ENCODE measurements at regions not wholly inside any gene's neighbourhood (a gene's known extent, or its start where the extent isn't known, plus 50 kb on each side); places are given as distances from the start of the nearest gene placed in this dataset.
A peak's percentile ranks its signal among the peaks of the same experiment; 100 is the strongest.

DNA sequence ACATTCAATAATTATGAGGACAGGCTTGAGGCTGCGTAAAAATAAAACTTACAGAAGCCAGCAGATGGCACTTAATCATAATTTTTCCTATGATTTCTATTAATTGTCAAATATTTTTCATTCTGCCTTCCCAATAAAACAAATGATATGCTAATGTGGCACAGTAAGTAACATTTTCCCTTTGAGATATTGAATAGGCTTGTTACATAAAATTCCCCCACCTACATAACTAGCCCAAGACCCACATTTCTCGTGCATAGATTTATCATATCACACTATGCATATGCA, 55.4 kb upstream of the PTGFRN start:
- intact Hi-C loops (cut with DNase I; ENCODE audit: low total_unique reads), result loop anchor here (10.0 kb wide), 1 partner anchor 200 kb away; no protein-coding TSS in a partner anchor
- TF ChIP-seq POLR2A (IDR thresholded peaks at IDR 0.05) (no peak), CTCF (IDR thresholded peaks at IDR 0.05) (no peak), POLR2AphosphoS5 (IDR thresholded peaks at IDR 0.05) (no peak), EP300 (IDR thresholded peaks at IDR 0.05; ENCODE audit: low read depth) (no peak)
- 60 to 87% methylated on average over 2 of the region's 2 CpGs for WGBS, 2 donors (ENCODE audit: low coverage in 1 of 2)

GRCh38 chr1:116854716-116855115, 55.0 kb upstream of the PTGFRN start:
- no peak for DNase-seq
- WGBS, 2 donors (ENCODE audit: low coverage in 1 of 2), result 64 to 71% methylated on average over 3 of the region's 3 CpGs
- intact Hi-C loops (cut with DNase I; ENCODE audit: low total_unique reads) (loop anchor here (10.0 kb wide), 1 partner anchor 200 kb away; no protein-coding TSS in a partner anchor), in situ Hi-C loops (cut with MboI; ENCODE audit: low pct_ligation_motif_present in 1 of 4, low pct_unique_long_range_greater_than_20kb in 1 of 4, low sequenced_read_pairs in 3 of 4) (no loop called here)
- TF ChIP-seq POLR2A (IDR thresholded peaks at IDR 0.05) (no peak), CTCF (IDR thresholded peaks at IDR 0.05) (no peak)
- Histone ChIP-seq H3K4me3 (no peak overlapping the region), H3K4me1 (peaks cover 13 to 35% (median 23%) of the 10 kb centered on the region in 4 donors), H3K9me3 (no peaks in the 10 kb centered on the region), H3K36me3 (no peaks in the 10 kb centered on the region), H3K27me3 (no peaks in the 10 kb centered on the region), H3K27ac (peak overlapping the region; percentile 37 to 75 (median 61))

More for the DNA sequence above, 55.4 kb upstream of the PTGFRN start:
- in situ Hi-C loops (cut with MboI; ENCODE audit: low pct_ligation_motif_present in 1 of 4, low pct_unique_long_range_greater_than_20kb in 1 of 4, low sequenced_read_pairs in 3 of 4), result no loop called here
- Histone ChIP-seq H3K9me3 (no peaks in the 10 kb centered on the region), H3K4me3 (no peak overlapping the region), H3K4me1 (peaks cover 13 to 35% (median 23%) of the 10 kb centered on the region in 4 donors), H3K27me3 (no peaks in the 10 kb centered on the region), H3K36me3 (no peaks in the 10 kb centered on the region), H3K27ac (peak overlapping the region; percentile 37 to 75 (median 61))
- no peak for DNase-seq

DNA sequence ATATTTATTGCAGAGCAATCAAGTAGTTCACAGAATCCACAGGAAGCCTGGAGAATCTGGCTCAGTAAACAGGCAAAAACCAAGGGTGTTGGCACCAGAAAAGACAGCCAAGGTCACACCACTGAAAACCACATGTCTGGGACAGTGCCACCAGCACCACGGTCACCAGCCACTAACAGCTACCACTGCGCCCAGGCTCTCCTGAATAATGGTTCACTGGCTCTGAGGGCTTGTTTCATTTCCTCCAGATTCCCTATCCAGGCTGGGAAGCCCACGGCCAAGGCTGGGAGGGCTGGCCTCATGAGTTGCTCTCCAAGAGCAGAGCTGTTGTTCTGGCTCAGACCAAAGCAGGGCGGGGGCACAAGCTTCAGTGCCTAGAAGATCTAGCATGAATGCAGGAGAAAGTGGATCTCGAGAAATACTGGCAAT, 54.5 kb upstream of the PTGFRN start:
- peaks cover 13 to 35% (median 23%) of the 10 kb centered on the region in 4 donors for H3K4me1 ChIP-seq
- H3K4me3 ChIP-seq, result no peak overlapping the region
- H3K27ac ChIP-seq, result peak overlapping the region; percentile 37 to 75 (median 61)
- intact Hi-C loops (cut with DNase I; ENCODE audit: low total_unique reads), result loop anchor here (10.0 kb wide), 1 partner anchor 200 kb away; no protein-coding TSS in a partner anchor
- in situ Hi-C loops (cut with MboI; ENCODE audit: low pct_ligation_motif_present in 1 of 4, low pct_unique_long_range_greater_than_20kb in 1 of 4, low sequenced_read_pairs in 3 of 4), result no loop called here
- no peaks in the 10 kb centered on the region for H3K36me3 ChIP-seq
- H3K9me3 ChIP-seq, result no peaks in the 10 kb centered on the region
- peak; percentile 20 for DNase-seq
- 30% methylated on average over 2 to 5 of the region's 5 CpGs for WGBS, 2 donors (ENCODE audit: low coverage in 1 of 2)
- TF ChIP-seq POLR2AphosphoS5 (IDR thresholded peaks at IDR 0.05) (no peak), POLR2A (IDR thresholded peaks at IDR 0.05) (no peak), CTCF (IDR thresholded peaks at IDR 0.05) (no peak), EP300 (IDR thresholded peaks at IDR 0.05; ENCODE audit: low read depth) (no peak)
- H3K27me3 ChIP-seq, result no peaks in the 10 kb centered on the region

- Histone ChIP-seq H3K36me3 (no peaks in the 10 kb centered on the region), H3K9me3 (no peaks in the 10 kb centered on the region), H3K27me3 (no peaks in the 10 kb centered on the region), H3K4me1 (peaks cover 13 to 35% (median 23%) of the 10 kb centered on the region in 4 donors), H3K4me3 (no peak overlapping the region), H3K27ac (peak overlapping the region; percentile 37 to 75 (median 61))
- no peak for DNase-seq
- in situ Hi-C loops (cut with MboI; ENCODE audit: low pct_ligation_motif_present in 1 of 4, low pct_unique_long_range_greater_than_20kb in 1 of 4, low sequenced_read_pairs in 3 of 4) (no loop called here), intact Hi-C loops (cut with DNase I; ENCODE audit: low total_unique reads) (loop anchor here (10.0 kb wide), 1 partner anchor 199 kb away; no protein-coding TSS in a partner anchor)
- TF ChIP-seq CTCF (IDR thresholded peaks at IDR 0.05), result no peak
- TF ChIP-seq EP300 (IDR thresholded peaks at IDR 0.05; ENCODE audit: low read depth), result no peak
- no peak for TF ChIP-seq POLR2A (IDR thresholded peaks at IDR 0.05)
- TF ChIP-seq POLR2AphosphoS5 (IDR thresholded peaks at IDR 0.05), result no peak
- WGBS, 2 donors (ENCODE audit: low coverage in 1 of 2), result 65 to 70% methylated on average over 2 to 3 of the region's 3 CpGs
These were observed 53.9 kb upstream of the PTGFRN start for GRCh38 chr1:116855773-116856201.

All from transverse colon (tissue), 4 donors.